NT2/D1 (cell line): ENCODE measurements at regions not wholly inside any gene's neighbourhood (a gene's known extent, or its start where the extent isn't known, plus 50 kb on each side); places are given as distances from the start of the nearest gene placed in this dataset.

ENCODE experiments used
- SUZ12 ChIP-seq: IDR thresholded peaks from 2 replicates; pipeline ENCODE4 v1.6.1; 2011; ENCODE audit not compliant: insufficient read length, insufficient read depth; ENCODE audit errors: extremely low read depth
- YY1 ChIP-seq: IDR thresholded peaks from 2 replicates; pipeline ENCODE4 v1.6.1; 2011; ENCODE audit not compliant: insufficient read length, insufficient read depth
- ZNF274 ChIP-seq: IDR thresholded peaks from 2 replicates; pipeline ENCODE4 v1.6.1; 2011; ENCODE audit warnings: mild to moderate bottlenecking, low read depth, low read length

- TF ChIP-seq YY1 (no peak), ZNF274 (no peak), SUZ12 (no peak)
Measured at GRCh38 chr16:63005356-63005755, 969.1 kb upstream of the CDH8 start.
